CD4-positive, alpha-beta T cell (primary cell): ENCODE measurements at regions not wholly inside any gene's neighbourhood (a gene's known extent, or its start where the extent isn't known, plus 50 kb on each side); places are given as distances from the start of the nearest gene placed in this dataset.

Experiments
- ATAC-seq: fragments of 200-7000 bp; cut with Tn5 transposase; one replicate; pipeline ENCODE4 v1.10.0; 2022; ENCODE audit warnings: mild to moderate bottlenecking; ENCODE audit not compliant: poor library complexity
- CTCF ChIA-PET: fragments of 350-600 bp; sonication (Branson Sonifier 250); formaldehyde crosslinking; loops from one replicate; lab custom pipeline; 2021; ENCODE audit warnings: antibody characterized with exemption, inconsistent platforms; lab: Charles Lee
- POLR2A ChIA-PET: fragments of 350-600 bp; sonication (Branson Sonifier 250); formaldehyde crosslinking; loops from one replicate; lab custom pipeline; 2021; ENCODE audit warnings: antibody characterized with exemption, inconsistent platforms; lab: Charles Lee
- DNase-seq, 14 experiments: peaks; one replicate each; pipeline ENCODE4 v3.0.0-alpha.2; 2013 to 2020; ENCODE audit warnings: mixed read lengths in 2 of 14
- H3K27ac ChIP-seq, 2 donors: one replicate each; pipeline versions ENCODE4 v1.5.1 to v1.7.0; 2013; ENCODE audit warnings: low read length in 2 of 2, low read depth in 1 of 2, mild to moderate bottlenecking in 1 of 2
- H3K27me3 ChIP-seq, 2 experiments: 1 replicate in 1 of 2; 2 replicates in 1 of 2; pipeline versions ENCODE4 v1.6.1 to v1.7.0; 2013; ENCODE audit warnings: low read length in 2 of 2, control low read depth in 1 of 2, mild to moderate bottlenecking in 1 of 2, moderate library complexity in 1 of 2; ENCODE audit not compliant: insufficient read depth in 2 of 2, control insufficient read depth in 1 of 2
- H3K36me3 ChIP-seq: one replicate; pipeline ENCODE4 v1.6.1; 2013; ENCODE audit warnings: low read length, control low read depth; ENCODE audit not compliant: insufficient read depth
- H3K4me1 ChIP-seq: one replicate; pipeline ENCODE4 v1.6.1; 2013; ENCODE audit warnings: low read length, control low read depth; ENCODE audit not compliant: insufficient read depth
- H3K4me3 ChIP-seq: one replicate; pipeline ENCODE4 v1.5.1; 2013; ENCODE audit warnings: mild to moderate bottlenecking, low read length, moderate library complexity
- H3K9me3 ChIP-seq, 2 experiments: 1 replicate in 1 of 2; 2 replicates in 1 of 2; pipeline versions ENCODE4 v1.6.1 to v1.7.0; 2013; ENCODE audit warnings: low read length in 2 of 2, mild to moderate bottlenecking in 2 of 2, control low read depth in 1 of 2, moderate library complexity in 1 of 2; ENCODE audit not compliant: control insufficient read depth in 1 of 2, insufficient read depth in 1 of 2
- H3K27ac Mint-ChIP-seq: one replicate; pipeline ENCODE4 v1.8.0; 2020; ENCODE audit warnings: mixed read lengths
- H3K27me3 Mint-ChIP-seq: one replicate; pipeline ENCODE4 v1.8.0; 2021; ENCODE audit warnings: mixed read lengths
- H3K36me3 Mint-ChIP-seq: one replicate; pipeline ENCODE4 v1.8.0; 2021; ENCODE audit warnings: low read depth, mixed read lengths
- H3K4me1 Mint-ChIP-seq: one replicate; pipeline ENCODE4 v1.8.0; 2021; ENCODE audit warnings: low read depth, mixed read lengths
- H3K4me3 Mint-ChIP-seq: one replicate; pipeline ENCODE4 v1.8.0; 2020; ENCODE audit warnings: mild to moderate bottlenecking, mixed read lengths
- H3K9me3 Mint-ChIP-seq: one replicate; pipeline ENCODE4 v1.8.0; 2020; ENCODE audit warnings: mixed read lengths
- intact Hi-C, 2 experiments: fragments of 100-400 bp; cut with DNase I in 1 of 2; cut with micrococcal nuclease in 1 of 2; formaldehyde crosslinking; loops; one replicate each; pipeline versions ENCODE4 v1.15.1 to v1.9.0; 2023 to 2025; cut with DNase I, micrococcal nuclease
- TF ChIP-seq, protein P1 (sequence below): fragments of 200-600 bp; IDR thresholded peaks from one replicate; pipeline ENCODE4 v1.8.0; 2022; ENCODE audit warnings: antibody characterized with exemption, mild to moderate bottlenecking

- DNase-seq = no peak
- H3K27ac ChIP-seq = no peak overlapping the region
- no peak overlapping the region for H3K4me3 Mint-ChIP-seq
- POLR2A ChIA-PET = no interaction called here
- CTCF ChIA-PET = no interaction called here
- no peaks in the 10 kb centered on the region for H3K4me1 Mint-ChIP-seq
- H3K4me3 ChIP-seq = no peak overlapping the region
- no peaks in the 10 kb centered on the region for H3K27me3 ChIP-seq
- H3K27ac Mint-ChIP-seq = no peak overlapping the region
- intact Hi-C loops = no loop called here
- no peaks in the 10 kb centered on the region for H3K9me3 ChIP-seq
- no peaks in the 10 kb centered on the region for H3K4me1 ChIP-seq
- H3K36me3 Mint-ChIP-seq = no peaks in the 10 kb centered on the region
- H3K27me3 Mint-ChIP-seq = no peaks in the 10 kb centered on the region
- H3K36me3 ChIP-seq = no peaks in the 10 kb centered on the region
- TF ChIP-seq, protein P1, sequence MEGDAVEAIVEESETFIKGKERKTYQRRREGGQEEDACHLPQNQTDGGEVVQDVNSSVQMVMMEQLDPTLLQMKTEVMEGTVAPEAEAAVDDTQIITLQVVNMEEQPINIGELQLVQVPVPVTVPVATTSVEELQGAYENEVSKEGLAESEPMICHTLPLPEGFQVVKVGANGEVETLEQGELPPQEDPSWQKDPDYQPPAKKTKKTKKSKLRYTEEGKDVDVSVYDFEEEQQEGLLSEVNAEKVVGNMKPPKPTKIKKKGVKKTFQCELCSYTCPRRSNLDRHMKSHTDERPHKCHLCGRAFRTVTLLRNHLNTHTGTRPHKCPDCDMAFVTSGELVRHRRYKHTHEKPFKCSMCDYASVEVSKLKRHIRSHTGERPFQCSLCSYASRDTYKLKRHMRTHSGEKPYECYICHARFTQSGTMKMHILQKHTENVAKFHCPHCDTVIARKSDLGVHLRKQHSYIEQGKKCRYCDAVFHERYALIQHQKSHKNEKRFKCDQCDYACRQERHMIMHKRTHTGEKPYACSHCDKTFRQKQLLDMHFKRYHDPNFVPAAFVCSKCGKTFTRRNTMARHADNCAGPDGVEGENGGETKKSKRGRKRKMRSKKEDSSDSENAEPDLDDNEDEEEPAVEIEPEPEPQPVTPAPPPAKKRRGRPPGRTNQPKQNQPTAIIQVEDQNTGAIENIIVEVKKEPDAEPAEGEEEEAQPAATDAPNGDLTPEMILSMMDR = no peak
- no peaks in the 10 kb centered on the region for H3K9me3 Mint-ChIP-seq
- no peak for ATAC-seq
Observed at GRCh38 chr13:87138866-87139265, 532.3 kb upstream of the SLITRK5 start.

- TF ChIP-seq, protein P1 = no peak
- Mint-ChIP-seq H3K36me3 (no peaks in the 10 kb centered on the region), H3K27ac (no peak overlapping the region), H3K4me1 (no peaks in the 10 kb centered on the region), H3K4me3 (no peak overlapping the region), H3K27me3 (no peaks in the 10 kb centered on the region), H3K9me3 (no peaks in the 10 kb centered on the region)
- CTCF ChIA-PET = no interaction called here
- intact Hi-C loops = no loop called here
- POLR2A ChIA-PET = no interaction called here
- Histone ChIP-seq H3K9me3 (peaks cover 0 to 3% of the 10 kb centered on the region in 2 experiments), H3K4me3 (no peak overlapping the region), H3K27ac (no peak overlapping the region), H3K4me1 (no peaks in the 10 kb centered on the region), H3K27me3 (no peaks in the 10 kb centered on the region), H3K36me3 (no peaks in the 10 kb centered on the region)
- DNase-seq (no peak), ATAC-seq (no peak)
Observed at GRCh38 chr13:87147076-87147475, 524.1 kb upstream of the SLITRK5 start.

DNA sequence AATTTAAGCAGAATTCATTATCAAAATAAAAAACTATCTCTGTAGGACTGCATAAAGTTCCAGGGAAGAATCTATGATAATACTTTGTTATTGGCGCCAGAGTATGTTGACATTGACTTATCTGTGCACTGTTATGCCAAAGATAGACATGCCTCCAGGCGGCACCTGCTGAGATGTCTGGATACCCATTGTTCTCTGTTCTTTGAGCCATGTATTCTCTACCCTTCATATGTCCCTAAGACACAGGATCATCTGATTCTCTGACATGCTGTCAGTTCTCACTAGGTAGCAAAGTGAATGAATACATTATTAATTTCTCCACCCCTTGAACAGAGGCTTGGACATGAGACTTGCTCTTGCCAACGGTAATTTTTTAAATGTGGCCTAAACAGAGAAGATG lies 517.8 kb upstream of the SLITRK5 start:
- POLR2A ChIA-PET = no interaction called here
- intact Hi-C loops = no loop called here
- TF ChIP-seq, protein P1 = no peak
- H3K27ac ChIP-seq = no peak overlapping the region
- no peak overlapping the region for H3K4me3 ChIP-seq
- H3K9me3 ChIP-seq = no peaks in the 10 kb centered on the region
- H3K36me3 Mint-ChIP-seq = no peaks in the 10 kb centered on the region
- no peak overlapping the region for H3K4me3 Mint-ChIP-seq
- CTCF ChIA-PET = no interaction called here
- DNase-seq (no peak), ATAC-seq (no peak)
- no peaks in the 10 kb centered on the region for H3K27me3 ChIP-seq
- no peaks in the 10 kb centered on the region for H3K4me1 Mint-ChIP-seq
- H3K4me1 ChIP-seq = no peaks in the 10 kb centered on the region
- no peaks in the 10 kb centered on the region for H3K27me3 Mint-ChIP-seq
- H3K9me3 Mint-ChIP-seq = no peaks in the 10 kb centered on the region
- no peaks in the 10 kb centered on the region for H3K36me3 ChIP-seq
- H3K27ac Mint-ChIP-seq = no peak overlapping the region
